HepG2 (cell line): ENCODE measurements at regions not wholly inside any gene's neighbourhood (a gene's known extent, or its start where the extent isn't known, plus 50 kb on each side); places are given as distances from the start of the nearest gene placed in this dataset.

Source experiments
- ATAC-seq: fragments of 200-7000 bp; cut with Tn5 transposase; 3 replicates; pipeline ENCODE4 v1.9.1; 2020; ENCODE audit warnings: mild to moderate bottlenecking, moderate library complexity
- BruUV-seq: library from RNA; stranded (reverse); fragments of 400-500 nt; replicated peaks from 2 replicates; lab custom pipeline; 2021; lab: Mats Ljungman, UMichigan
- CTCF ChIA-PET: fragments of 300-600 bp; formaldehyde crosslinking; extraction: SDS; loops from one replicate; lab custom pipeline; 2021; ENCODE audit warnings: low total read pairs, inconsistent platforms, low intra/inter-chr PET ratio; lab: Yijun Ruan, JAX
- POLR2A ChIA-PET: fragments of 350-600 bp; sonication (Branson Sonifier 250); formaldehyde crosslinking; loops from one replicate; lab custom pipeline; 2020; ENCODE audit warnings: antibody characterized with exemption, inconsistent platforms; lab: Yijun Ruan, JAX
- DNase-seq: peaks from one replicate; pipeline ENCODE4 v3.0.0-alpha.2; 2015; ENCODE audit warnings: low spot score
- FAIRE-seq: peaks from 3 replicates; lab custom pipeline; 2011; peaks lifted over from hg19 to GRCh38; lab: Jason Lieb, UNC
- H2AFZ ChIP-seq: one replicate; pipeline ENCODE4 v1.6.1; 2011; ENCODE audit warnings: low read length, inconsistent platforms
- H3K27ac ChIP-seq: fragments of 300-600 bp; 3 replicates; pipeline ENCODE4 v1.8.0; 2011; ENCODE audit warnings: mixed run types, mild to moderate bottlenecking, mixed read lengths, low read length, inconsistent platforms; ENCODE audit not compliant: insufficient read depth; ENCODE audit errors: extremely low read length
- H3K27me3 ChIP-seq, 2 experiments: fragments of 200-600 bp in 1 of 2; 2 replicates in 1 of 2; 3 replicates in 1 of 2; pipeline versions ENCODE4 v1.6.0 to v1.8.0; 2011; ENCODE audit warnings: low read length in 2 of 2, mild to moderate bottlenecking in 2 of 2, moderate library complexity in 2 of 2, inconsistent platforms in 1 of 2; ENCODE audit not compliant: insufficient read depth in 2 of 2, control insufficient read depth in 1 of 2
- H3K36me3 ChIP-seq, 2 experiments: fragments of 200-600 bp in 1 of 2; replicated peaks in 1 of 2; 2 replicates in 1 of 2; 3 replicates in 1 of 2; pipeline versions ENCODE4 v1.5.1 to v1.8.0; 2011; ENCODE audit warnings: low read length in 2 of 2, inconsistent platforms in 1 of 2; ENCODE audit not compliant: insufficient read depth in 2 of 2, control insufficient read depth in 1 of 2
- H3K4me1 ChIP-seq: 2 replicates; pipeline ENCODE4 v1.5.1; 2012; ENCODE audit warnings: low read length, inconsistent platforms; ENCODE audit not compliant: insufficient read depth
- H3K4me2 ChIP-seq: 2 replicates; pipeline ENCODE4 v1.6.0; 2011; ENCODE audit warnings: low read depth, low read length, inconsistent platforms
- H3K4me3 ChIP-seq, 3 experiments: fragments of 200-600 bp in 1 of 3; sonication (generic), shearing (Covaris generic) in 1 of 3; replicated peaks in 1 of 3; 2 replicates each; pipeline ENCODE4 v1.5.1; 2011 to 2016; ENCODE audit warnings: low read length in 3 of 3, inconsistent platforms in 2 of 3, low read depth in 2 of 3, mild to moderate bottlenecking in 2 of 3, control low read depth in 1 of 3, mixed read lengths in 1 of 3; ENCODE audit not compliant: insufficient read depth in 1 of 3
- H3K79me2 ChIP-seq: one replicate; pipeline ENCODE4 v1.6.1; 2011; ENCODE audit warnings: low read length, inconsistent platforms; ENCODE audit not compliant: insufficient read depth
- H3K9ac ChIP-seq: 2 replicates; pipeline ENCODE4 v1.6.0; 2011; ENCODE audit warnings: mild to moderate bottlenecking, low read depth, low read length, inconsistent platforms; ENCODE audit not compliant: insufficient read depth
- H3K9me3 ChIP-seq: 2 replicates; pipeline ENCODE4 v1.5.1; 2012; ENCODE audit warnings: mild to moderate bottlenecking, low read length
- H4K20me1 ChIP-seq: 2 replicates; pipeline ENCODE4 v1.6.0; 2011; ENCODE audit warnings: inconsistent platforms, mild to moderate bottlenecking, low read length, moderate library complexity; ENCODE audit not compliant: insufficient read depth
- ATRX ChIP-seq: sonication (generic); formaldehyde crosslinking; IDR thresholded peaks from 2 replicates; pipeline ENCODE4 v1.4.0; 2020; ENCODE audit warnings: missing genetic modification reagents, borderline replicate concordance
- ETV6 ChIP-seq: sonication (generic); formaldehyde crosslinking; conservative IDR thresholded peaks from 2 replicates; pipeline ENCODE4 v1.4.0; 2020; ENCODE audit warnings: missing genetic modification reagents
- FOXO1 ChIP-seq: sonication (generic); formaldehyde crosslinking; IDR thresholded peaks from 2 replicates; pipeline ENCODE4 v1.4.0; 2020; ENCODE audit warnings: missing genetic modification reagents
- MED8 ChIP-seq: sonication (generic); formaldehyde crosslinking; IDR thresholded peaks from 2 replicates; pipeline ENCODE4 v1.8.1; 2023; ENCODE audit warnings: mild to moderate bottlenecking, missing genetic modification reagents; ENCODE audit not compliant: insufficient replicate concordance
- TEAD3 ChIP-seq: optimal IDR thresholded peaks from 2 replicates; pipeline ENCODE3; 2016; ENCODE audit warnings: borderline replicate concordance
- ZNF232 ChIP-seq: sonication (generic); formaldehyde crosslinking; IDR thresholded peaks from 2 replicates; pipeline ENCODE4 v1.4.0; 2020; ENCODE audit warnings: missing genetic modification reagents, borderline replicate concordance
- ZNF562 ChIP-seq: sonication (generic); formaldehyde crosslinking; IDR thresholded peaks from 2 replicates; pipeline ENCODE4 v1.8.0; 2022; ENCODE audit warnings: missing genetic modification reagents, borderline replicate concordance
- ZNF563 ChIP-seq: sonication (generic); formaldehyde crosslinking; IDR thresholded peaks from 2 replicates; pipeline ENCODE4 v1.8.0; 2022; ENCODE audit warnings: mild to moderate bottlenecking, moderate library complexity, missing genetic modification reagents
- ZNF775 ChIP-seq: sonication (generic); formaldehyde crosslinking; IDR thresholded peaks from 2 replicates; pipeline ENCODE4 v1.4.0; 2020; ENCODE audit warnings: missing genetic modification reagents, mild to moderate bottlenecking, moderate library complexity, borderline replicate concordance
- WGBS: methylation state at CpG from one replicate; pipeline ENCODE4 v1.1.6; 2017; ENCODE audit warnings: low lambda C conversion rate; 5-methylcytosine and 5-hydroxymethylcytosine counted together
- in situ Hi-C: cut with HindIII; loops from 2 replicates; pipeline ENCODE4 v1.10.0; 2017; ENCODE audit warnings: low pct_unique_long_range_greater_than_20kb; ENCODE audit not compliant: extremely low pct_ligation_motif_present
- intact Hi-C: fragments of 100-400 bp; cut with micrococcal nuclease; formaldehyde crosslinking; loops from one replicate; pipeline ENCODE4 v1.10.0; 2022; ENCODE audit not compliant: unreplicated experiment
- TF ChIP-seq, protein P1 (sequence below): sonication (generic); formaldehyde crosslinking; IDR thresholded peaks from 2 replicates; pipeline ENCODE4 v1.4.0; 2020; ENCODE audit warnings: missing genetic modification reagents, borderline replicate concordance
- TF ChIP-seq, protein P2 (sequence below): sonication (generic); formaldehyde crosslinking; IDR thresholded peaks from 2 replicates; pipeline ENCODE4 v1.4.0; 2020; ENCODE audit warnings: mild to moderate bottlenecking, missing genetic modification reagents

DNA sequence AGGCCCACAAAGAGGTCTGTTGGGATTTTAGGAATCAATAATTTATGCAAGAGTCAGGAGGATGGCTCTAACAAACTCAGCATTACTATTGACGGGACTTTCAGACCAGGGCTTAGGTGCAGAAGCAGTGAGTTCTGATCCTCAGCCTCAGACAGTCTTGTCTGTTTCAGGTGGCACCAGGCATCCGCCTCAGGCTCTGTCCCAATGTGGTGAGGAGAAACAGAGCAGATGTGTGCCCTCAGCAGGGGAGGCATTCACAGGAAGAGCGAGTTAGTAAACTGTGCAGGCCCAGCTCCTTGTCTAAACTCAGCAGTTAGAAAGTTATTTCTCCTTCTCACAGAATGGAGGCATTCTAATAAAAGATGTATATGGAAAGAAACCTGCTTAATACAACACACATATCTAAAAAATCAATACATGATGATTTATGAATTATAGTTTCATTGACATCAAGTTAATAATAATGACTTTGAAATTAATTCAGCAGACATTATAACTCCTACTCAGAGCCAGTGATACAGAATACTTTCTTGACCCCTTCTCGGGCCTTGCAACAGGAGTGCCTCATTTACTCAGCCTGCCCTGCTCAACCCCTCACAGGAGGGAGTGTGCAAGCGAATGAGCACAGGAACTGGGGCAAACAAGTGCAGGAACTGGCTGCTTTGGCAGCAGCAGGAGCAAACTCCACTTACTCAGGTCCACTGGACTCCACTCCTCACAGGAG is 202.8 kb upstream of the SMIM31 start (continued):
- TF ChIP-seq, protein P1, sequence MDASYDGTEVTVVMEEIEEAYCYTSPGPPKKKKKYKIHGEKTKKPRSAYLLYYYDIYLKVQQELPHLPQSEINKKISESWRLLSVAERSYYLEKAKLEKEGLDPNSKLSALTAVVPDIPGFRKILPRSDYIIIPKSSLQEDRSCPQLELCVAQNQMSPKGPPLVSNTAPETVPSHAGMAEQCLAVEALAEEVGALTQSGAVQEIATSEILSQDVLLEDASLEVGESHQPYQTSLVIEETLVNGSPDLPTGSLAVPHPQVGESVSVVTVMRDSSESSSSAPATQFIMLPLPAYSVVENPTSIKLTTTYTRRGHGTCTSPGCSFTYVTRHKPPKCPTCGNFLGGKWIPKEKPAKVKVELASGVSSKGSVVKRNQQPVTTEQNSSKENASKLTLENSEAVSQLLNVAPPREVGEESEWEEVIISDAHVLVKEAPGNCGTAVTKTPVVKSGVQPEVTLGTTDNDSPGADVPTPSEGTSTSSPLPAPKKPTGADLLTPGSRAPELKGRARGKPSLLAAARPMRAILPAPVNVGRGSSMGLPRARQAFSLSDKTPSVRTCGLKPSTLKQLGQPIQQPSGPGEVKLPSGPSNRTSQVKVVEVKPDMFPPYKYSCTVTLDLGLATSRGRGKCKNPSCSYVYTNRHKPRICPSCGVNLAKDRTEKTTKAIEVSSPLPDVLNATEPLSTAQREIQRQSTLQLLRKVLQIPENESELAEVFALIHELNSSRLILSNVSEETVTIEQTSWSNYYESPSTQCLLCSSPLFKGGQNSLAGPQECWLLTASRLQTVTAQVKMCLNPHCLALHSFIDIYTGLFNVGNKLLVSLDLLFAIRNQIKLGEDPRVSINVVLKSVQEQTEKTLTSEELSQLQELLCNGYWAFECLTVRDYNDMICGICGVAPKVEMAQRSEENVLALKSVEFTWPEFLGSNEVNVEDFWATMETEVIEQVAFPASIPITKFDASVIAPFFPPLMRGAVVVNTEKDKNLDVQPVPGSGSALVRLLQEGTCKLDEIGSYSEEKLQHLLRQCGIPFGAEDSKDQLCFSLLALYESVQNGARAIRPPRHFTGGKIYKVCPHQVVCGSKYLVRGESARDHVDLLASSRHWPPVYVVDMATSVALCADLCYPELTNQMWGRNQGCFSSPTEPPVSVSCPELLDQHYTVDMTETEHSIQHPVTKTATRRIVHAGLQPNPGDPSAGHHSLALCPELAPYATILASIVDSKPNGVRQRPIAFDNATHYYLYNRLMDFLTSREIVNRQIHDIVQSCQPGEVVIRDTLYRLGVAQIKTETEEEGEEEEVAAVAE (CRISPR knock-in tag): no peak

DNA sequence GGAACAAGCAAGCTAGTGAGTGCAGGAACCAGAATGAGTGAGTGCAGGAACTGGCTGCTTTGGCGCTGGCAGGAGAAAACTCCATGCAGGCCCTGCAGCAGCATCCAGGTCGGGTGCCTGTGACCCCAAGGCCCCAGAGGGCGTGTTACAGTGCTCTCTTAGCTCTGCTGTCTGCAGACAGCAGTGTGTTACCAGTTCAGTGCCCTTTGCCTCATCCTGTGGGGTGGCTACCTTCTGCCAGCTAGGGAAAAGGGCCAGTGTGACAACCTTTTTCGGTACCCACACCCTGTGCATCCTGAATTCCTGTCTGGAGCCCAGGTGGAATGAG is 202.3 kb upstream of the SMIM31 start:
- CTCF ChIA-PET: no interaction called here
- TF ChIP-seq MED8 (no peak), ZNF563 (CRISPR knock-in tag) (no peak), ZNF232 (CRISPR knock-in tag) (no peak), ZNF562 (CRISPR knock-in tag) (no peak), ZNF775 (CRISPR knock-in tag) (no peak), ETV6 (CRISPR knock-in tag) (no peak), TEAD3 (CRISPR knock-in tag) (no peak), ATRX (CRISPR knock-in tag) (no peak), FOXO1 (CRISPR knock-in tag) (no peak)
- TF ChIP-seq, protein P2, sequence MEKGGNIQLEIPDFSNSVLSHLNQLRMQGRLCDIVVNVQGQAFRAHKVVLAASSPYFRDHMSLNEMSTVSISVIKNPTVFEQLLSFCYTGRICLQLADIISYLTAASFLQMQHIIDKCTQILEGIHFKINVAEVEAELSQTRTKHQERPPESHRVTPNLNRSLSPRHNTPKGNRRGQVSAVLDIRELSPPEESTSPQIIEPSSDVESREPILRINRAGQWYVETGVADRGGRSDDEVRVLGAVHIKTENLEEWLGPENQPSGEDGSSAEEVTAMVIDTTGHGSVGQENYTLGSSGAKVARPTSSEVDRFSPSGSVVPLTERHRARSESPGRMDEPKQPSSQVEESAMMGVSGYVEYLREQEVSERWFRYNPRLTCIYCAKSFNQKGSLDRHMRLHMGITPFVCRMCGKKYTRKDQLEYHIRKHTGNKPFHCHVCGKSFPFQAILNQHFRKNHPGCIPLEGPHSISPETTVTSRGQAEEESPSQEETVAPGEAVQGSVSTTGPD (CRISPR knock-in tag): no peak
- TF ChIP-seq, all 625 proteins: peak for 0
- DNase-seq (no peak), ATAC-seq (no peak), FAIRE-seq (no peak)
- Histone ChIP-seq H4K20me1 (no peaks in the 10 kb centered on the region), H3K4me3 (no peak overlapping the region), H3K27ac (no peak overlapping the region), H3K27me3 (no peaks in the 10 kb centered on the region), H3K4me2 (no peak overlapping the region), H3K79me2 (no peaks in the 10 kb centered on the region), H3K9me3 (no peaks in the 10 kb centered on the region), H2AFZ (no peak overlapping the region), H3K36me3 (no peaks in the 10 kb centered on the region), H3K9ac (no peak overlapping the region), H3K4me1 (no peaks in the 10 kb centered on the region)
- WGBS: 0% methylated on average over 2 of the region's 4 CpGs
- intact Hi-C loops: no loop called here
- no TSS peak for BruUV-seq
- in situ Hi-C loops: no loop called here
- POLR2A ChIA-PET: no interaction called here
